B cell (primary cell): ENCODE measurements at regions not wholly inside any gene's neighbourhood (a gene's known extent, or its start where the extent isn't known, plus 50 kb on each side); places are given as distances from the start of the nearest gene placed in this dataset.
"Not testable (repeated sequence)": the region's sequence is repeated elsewhere in the genome, so short reads cannot be mapped to it uniquely, and the experiment has no call there.

Experiments used
- ATAC-seq: fragments of 200-7000 bp; cut with Tn5 transposase; one replicate; pipeline ENCODE4 v1.10.0; 2021; ENCODE audit warnings: low read depth, mild to moderate bottlenecking, moderate number of reproducible peaks, moderate library complexity
- CTCF ChIA-PET: fragments of 350-600 bp; sonication (Branson Sonifier 250); formaldehyde crosslinking; loops from one replicate; lab custom pipeline; 2021; ENCODE audit warnings: antibody characterized with exemption, inconsistent platforms; lab: Charles Lee
- POLR2A ChIA-PET: fragments of 350-600 bp; sonication (Branson Sonifier 250); formaldehyde crosslinking; loops from one replicate; lab custom pipeline; 2021; ENCODE audit warnings: antibody characterized with exemption; lab: Charles Lee
- DNase-seq: peaks from one replicate; pipeline ENCODE4 v3.0.0; 2013
- H2AFZ ChIP-seq: 2 replicates; pipeline ENCODE4 v1.6.1; 2012; ENCODE audit warnings: mild to moderate bottlenecking, low read depth, low read length; ENCODE audit not compliant: insufficient read depth, poor library complexity, severe bottlenecking
- H3K27ac ChIP-seq, 2 donors: 1 replicate in 1 of 2; 2 replicates in 1 of 2; pipeline ENCODE4 v1.5.1; 2012 to 2013; ENCODE audit warnings: low read length in 2 of 2, mild to moderate bottlenecking in 2 of 2, moderate library complexity in 1 of 2
- H3K27me3 ChIP-seq, 4 experiments: fragments of 200-600 bp in 1 of 4; sonication (generic) in 1 of 4; replicated peaks in 1 of 4; 1 replicate in 2 of 4; 2 replicates in 2 of 4; pipeline versions ENCODE4 v1.6.1 to v1.7.0; 2013 to 2016; ENCODE audit warnings: low read length in 3 of 4, mild to moderate bottlenecking in 2 of 4, mixed read lengths in 1 of 4, moderate library complexity in 1 of 4; ENCODE audit not compliant: insufficient read depth in 4 of 4, control insufficient read depth in 3 of 4; ENCODE audit errors: control extremely low read depth in 1 of 4
- H3K36me3 ChIP-seq, 2 experiments: replicated peaks in 1 of 2; 1 replicate in 1 of 2; 2 replicates in 1 of 2; pipeline versions ENCODE4 v1.6.1 to v1.7.1; 2013; ENCODE audit warnings: low read length in 1 of 2; ENCODE audit not compliant: insufficient read depth in 2 of 2, control insufficient read depth in 1 of 2; ENCODE audit errors: control extremely low read depth in 1 of 2, extremely low read depth in 1 of 2
- H3K4me1 ChIP-seq, 2 donors: fragments of 200-600 bp in 1 of 2; sonication (generic) in 1 of 2; 1 replicate in 1 of 2; 2 replicates in 1 of 2; pipeline versions ENCODE4 v1.5.1 to v1.6.1; 2013 to 2017; ENCODE audit warnings: low read length in 2 of 2; ENCODE audit not compliant: control insufficient read depth in 2 of 2, insufficient read depth in 2 of 2
- H3K4me2 ChIP-seq: replicated peaks from 2 replicates; pipeline ENCODE3; 2012; ENCODE audit warnings: mild to moderate bottlenecking, low read depth, low read length; ENCODE audit not compliant: poor library complexity, severe bottlenecking
- H3K4me3 ChIP-seq, 5 experiments: fragments of 200-600 bp in 1 of 5; sonication (generic) in 1 of 5; 1 replicate in 3 of 5; 2 replicates in 2 of 5; pipeline versions ENCODE4 v1.5.1 to v1.7.0; 2011 to 2016; ENCODE audit warnings: low read length in 4 of 5, mild to moderate bottlenecking in 4 of 5, low read depth in 2 of 5, control low read depth in 1 of 5, moderate library complexity in 1 of 5; ENCODE audit not compliant: insufficient read depth in 1 of 5; ENCODE audit errors: control extremely low read depth in 1 of 5, extremely low read depth in 1 of 5
- H3K79me2 ChIP-seq: fragments of 200-600 bp; sonication (generic); one replicate; pipeline ENCODE4 v1.6.0; 2016; ENCODE audit warnings: low read length; ENCODE audit not compliant: control insufficient read depth, insufficient read depth
- H3K9ac ChIP-seq: fragments of 200-600 bp; sonication (generic); 2 replicates; pipeline ENCODE4 v1.6.1; 2017; ENCODE audit warnings: mild to moderate bottlenecking, low read length, moderate library complexity
- H3K9me3 ChIP-seq, 3 donors: one replicate each; pipeline versions ENCODE4 v1.6.1 to v1.7.1; 2013; ENCODE audit warnings: low read length in 2 of 3; ENCODE audit not compliant: control insufficient read depth in 2 of 3, insufficient read depth in 1 of 3; ENCODE audit errors: control extremely low read depth in 1 of 3
- H4K20me1 ChIP-seq: 2 replicates; pipeline ENCODE4 v1.6.0; 2012; ENCODE audit warnings: mild to moderate bottlenecking, low read length; ENCODE audit not compliant: insufficient read depth, control insufficient read depth, poor library complexity, severe bottlenecking
- H3K27ac Mint-ChIP-seq: one replicate; pipeline ENCODE4 v1.8.0; 2021; ENCODE audit warnings: mixed read lengths
- H3K27me3 Mint-ChIP-seq: one replicate; pipeline ENCODE4 v1.8.0; 2021; ENCODE audit warnings: mixed read lengths
- H3K4me1 Mint-ChIP-seq: one replicate; pipeline ENCODE4 v1.8.0; 2021; ENCODE audit warnings: mixed read lengths
- H3K4me3 Mint-ChIP-seq: one replicate; pipeline ENCODE4 v1.8.0; 2021; ENCODE audit warnings: mixed read lengths
- H3K9me3 Mint-ChIP-seq: one replicate; pipeline ENCODE4 v1.8.0; 2022; ENCODE audit warnings: mixed read lengths; ENCODE audit not compliant: insufficient read depth
- CTCF ChIP-seq: fragments of 200-600 bp; IDR thresholded peaks from one replicate; pipeline ENCODE4 v1.8.0; 2022; ENCODE audit warnings: antibody characterized with exemption, mild to moderate bottlenecking
- EZH2 ChIP-seq: IDR thresholded peaks from 2 replicates; pipeline ENCODE4 v1.6.1; 2012; ENCODE audit warnings: borderline replicate concordance, low read depth, mild to moderate bottlenecking, moderate library complexity, low read length; ENCODE audit not compliant: insufficient read depth, poor library complexity, severe bottlenecking
- WGBS: methylation state at CpG from one replicate; pipeline ENCODE4 v1.1.5; 2013; ENCODE audit warnings: missing lambda C conversion rate; ENCODE audit not compliant: insufficient coverage; 5-methylcytosine and 5-hydroxymethylcytosine counted together
- intact Hi-C: fragments of 100-400 bp; cut with micrococcal nuclease; formaldehyde crosslinking; loops from one replicate; pipeline ENCODE4 v1.10.0; 2022

GRCh38 chr12:33945438-33945784 is 76.9 kb upstream of the ALG10 start:
- Mint-ChIP-seq H3K4me1 (no peaks in the 10 kb centered on the region), H3K4me3 (no peak overlapping the region), H3K9me3 (peaks cover 16% of the 10 kb centered on the region), H3K27me3 (no peaks in the 10 kb centered on the region), H3K27ac (no peak overlapping the region)
- Histone ChIP-seq H3K9me3 (peaks cover 0 to 11% (median 2%) of the 10 kb centered on the region in 3 donors), H3K27me3 (no peaks in the 10 kb centered on the region), H3K4me3 (no peak overlapping the region), H3K79me2 (no peaks in the 10 kb centered on the region), H3K4me1 (no peaks in the 10 kb centered on the region), H3K36me3 (no peaks in the 10 kb centered on the region), H3K4me2 (no peak overlapping the region), H3K9ac (no peak overlapping the region), H2AFZ (no peak overlapping the region), H4K20me1 (no peaks in the 10 kb centered on the region), H3K27ac (no peak overlapping the region)
- no peak for DNase-seq
- WGBS: 97% methylated on average over 4 of the region's 6 CpGs
- ChIA-PET POLR2A (no interaction called here), CTCF (no interaction called here)
- no peak for ATAC-seq
- intact Hi-C loops: no loop called here
- TF ChIP-seq EZH2: no peak
- TF ChIP-seq CTCF: no peak

- H3K27ac Mint-ChIP-seq: not testable (repeated sequence)
Measured at GRCh38 chr12:33966219-33966618, 56.1 kb upstream of the ALG10 start.

More at GRCh38 chr12:33966219-33966618, 56.1 kb upstream of the ALG10 start:
- H3K4me2 ChIP-seq, H3K4me3 ChIP-seq, H3K9me3 ChIP-seq, H3K79me2 ChIP-seq, intact Hi-C loops, CTCF ChIA-PET, H3K27ac ChIP-seq, H3K27me3 ChIP-seq, POLR2A ChIA-PET, DNase-seq, H3K36me3 ChIP-seq, H3K4me1 Mint-ChIP-seq, H4K20me1 ChIP-seq, ATAC-seq, H3K9ac ChIP-seq, H3K27me3 Mint-ChIP-seq, H3K4me3 Mint-ChIP-seq, H3K4me1 ChIP-seq, H3K9me3 Mint-ChIP-seq, H2AFZ ChIP-seq: not testable (repeated sequence)
- 98% methylated on average over 5 of the region's 7 CpGs for WGBS
